ENCODE measurements at regions not wholly inside any gene's neighbourhood (a gene's known extent, or its start where the extent isn't known, plus 50 kb on each side); places are given as distances from the start of the nearest gene placed in this dataset.

- Histone ChIP-seq H3K27me3 (no peaks in the 10 kb centered on the region), H3K4me3 (no peak overlapping the region), H3K4me1 (replicated peaks in 1 of 2) (no peaks in the 10 kb centered on the region), H3K36me3 (replicated peaks in 1 of 2) (no peaks in the 10 kb centered on the region), H3K9me3 (replicated peaks in 1 of 3) (no peaks in the 10 kb centered on the region), H3K27ac (no peak overlapping the region)
- WGBS, 4 donors, result 95 to 96% (median 96%) methylated on average over 2 of the region's 2 CpGs
- DNase-seq, result no peak
- intact Hi-C loops (cut with DNase I), result no loop called here
- TF ChIP-seq CTCF (IDR thresholded peaks at IDR 0.05) (no peak), POLR2A (IDR thresholded peaks at IDR 0.05) (no peak)
These were observed 166.4 kb upstream of the TP63 start for GRCh38 chr3:189464799-189465198.

- no peak for DNase-seq
- no peaks in the 10 kb centered on the region for H3K4me1 ChIP-seq (replicated peaks in 1 of 2)
- H3K27ac ChIP-seq, result no peak overlapping the region
- TF ChIP-seq CTCF (IDR thresholded peaks at IDR 0.05), result no peak
- no peak for TF ChIP-seq POLR2A (IDR thresholded peaks at IDR 0.05)
- 67 to 88% (median 78%) methylated on average over 2 of the region's 2 CpGs for WGBS, 4 donors
- H3K9me3 ChIP-seq (replicated peaks in 1 of 3), result no peaks in the 10 kb centered on the region
- H3K27me3 ChIP-seq, result no peaks in the 10 kb centered on the region
- no peaks in the 10 kb centered on the region for H3K36me3 ChIP-seq (replicated peaks in 1 of 2)
- intact Hi-C loops (cut with DNase I), result no loop called here
- no peak overlapping the region for H3K4me3 ChIP-seq
These were observed 165.2 kb upstream of the TP63 start for GRCh38 chr3:189466004-189466403.

- H3K9me3 ChIP-seq (replicated peaks in 1 of 3), result no peaks in the 10 kb centered on the region
- no peak for DNase-seq
- H3K4me3 ChIP-seq, result no peak overlapping the region
- intact Hi-C loops (cut with DNase I), result no loop called here
- no peak overlapping the region for H3K27ac ChIP-seq
- no peaks in the 10 kb centered on the region for H3K4me1 ChIP-seq (replicated peaks in 1 of 2)
- 30 to 43% (median 36%) methylated on average over 2 of the region's 2 CpGs for WGBS, 4 donors
- TF ChIP-seq POLR2A (IDR thresholded peaks at IDR 0.05) (no peak), CTCF (IDR thresholded peaks at IDR 0.05) (no peak)
- no peaks in the 10 kb centered on the region for H3K36me3 ChIP-seq (replicated peaks in 1 of 2)
- no peaks in the 10 kb centered on the region for H3K27me3 ChIP-seq
These were observed 163.7 kb upstream of the TP63 start for GRCh38 chr3:189467451-189467850.

GRCh38 chr3:189474944-189475343, 156.2 kb upstream of the TP63 start:
- intact Hi-C loops (cut with DNase I), result no loop called here

More at GRCh38 chr3:189474944-189475343, 156.2 kb upstream of the TP63 start:
- no peaks in the 10 kb centered on the region for H3K9me3 ChIP-seq (replicated peaks in 1 of 3)
- no peak overlapping the region for H3K4me3 ChIP-seq
- no peak for TF ChIP-seq CTCF (IDR thresholded peaks at IDR 0.05)
- TF ChIP-seq POLR2A (IDR thresholded peaks at IDR 0.05), result no peak
- H3K4me1 ChIP-seq (replicated peaks in 1 of 2), result no peaks in the 10 kb centered on the region
- 78 to 88% (median 86%) methylated on average over 2 of the region's 2 CpGs for WGBS, 4 donors
- H3K36me3 ChIP-seq (replicated peaks in 1 of 2), result no peaks in the 10 kb centered on the region
- no peaks in the 10 kb centered on the region for H3K27me3 ChIP-seq
- no peak for DNase-seq
- H3K27ac ChIP-seq, result no peak overlapping the region
